B cell (primary cell): ENCODE measurements at regions not wholly inside any gene's neighbourhood (a gene's known extent, or its start where the extent isn't known, plus 50 kb on each side); places are given as distances from the start of the nearest gene placed in this dataset.

ENCODE experiments used
- ATAC-seq: fragments of 200-7000 bp; cut with Tn5 transposase; one replicate; pipeline ENCODE4 v1.10.0; 2021; ENCODE audit warnings: low read depth, mild to moderate bottlenecking, moderate number of reproducible peaks, moderate library complexity
- CTCF ChIA-PET: fragments of 350-600 bp; sonication (Branson Sonifier 250); formaldehyde crosslinking; loops from one replicate; lab custom pipeline; 2021; ENCODE audit warnings: antibody characterized with exemption, inconsistent platforms; lab: Charles Lee
- POLR2A ChIA-PET: fragments of 350-600 bp; sonication (Branson Sonifier 250); formaldehyde crosslinking; loops from one replicate; lab custom pipeline; 2021; ENCODE audit warnings: antibody characterized with exemption; lab: Charles Lee
- DNase-seq: peaks from one replicate; pipeline ENCODE4 v3.0.0; 2013
- H2AFZ ChIP-seq: 2 replicates; pipeline ENCODE4 v1.6.1; 2012; ENCODE audit warnings: mild to moderate bottlenecking, low read depth, low read length; ENCODE audit not compliant: insufficient read depth, poor library complexity, severe bottlenecking
- H3K27ac ChIP-seq, 2 donors: 1 replicate in 1 of 2; 2 replicates in 1 of 2; pipeline ENCODE4 v1.5.1; 2012 to 2013; ENCODE audit warnings: low read length in 2 of 2, mild to moderate bottlenecking in 2 of 2, moderate library complexity in 1 of 2
- H3K27me3 ChIP-seq, 4 experiments: fragments of 200-600 bp in 1 of 4; sonication (generic) in 1 of 4; replicated peaks in 1 of 4; 1 replicate in 2 of 4; 2 replicates in 2 of 4; pipeline versions ENCODE4 v1.6.1 to v1.7.0; 2013 to 2016; ENCODE audit warnings: low read length in 3 of 4, mild to moderate bottlenecking in 2 of 4, mixed read lengths in 1 of 4, moderate library complexity in 1 of 4; ENCODE audit not compliant: insufficient read depth in 4 of 4, control insufficient read depth in 3 of 4; ENCODE audit errors: control extremely low read depth in 1 of 4
- H3K36me3 ChIP-seq, 2 experiments: replicated peaks in 1 of 2; 1 replicate in 1 of 2; 2 replicates in 1 of 2; pipeline versions ENCODE4 v1.6.1 to v1.7.1; 2013; ENCODE audit warnings: low read length in 1 of 2; ENCODE audit not compliant: insufficient read depth in 2 of 2, control insufficient read depth in 1 of 2; ENCODE audit errors: control extremely low read depth in 1 of 2, extremely low read depth in 1 of 2
- H3K4me1 ChIP-seq, 2 donors: fragments of 200-600 bp in 1 of 2; sonication (generic) in 1 of 2; 1 replicate in 1 of 2; 2 replicates in 1 of 2; pipeline versions ENCODE4 v1.5.1 to v1.6.1; 2013 to 2017; ENCODE audit warnings: low read length in 2 of 2; ENCODE audit not compliant: control insufficient read depth in 2 of 2, insufficient read depth in 2 of 2
- H3K4me2 ChIP-seq: replicated peaks from 2 replicates; pipeline ENCODE3; 2012; ENCODE audit warnings: mild to moderate bottlenecking, low read depth, low read length; ENCODE audit not compliant: poor library complexity, severe bottlenecking
- H3K4me3 ChIP-seq, 5 experiments: fragments of 200-600 bp in 1 of 5; sonication (generic) in 1 of 5; 1 replicate in 3 of 5; 2 replicates in 2 of 5; pipeline versions ENCODE4 v1.5.1 to v1.7.0; 2011 to 2016; ENCODE audit warnings: low read length in 4 of 5, mild to moderate bottlenecking in 4 of 5, low read depth in 2 of 5, control low read depth in 1 of 5, moderate library complexity in 1 of 5; ENCODE audit not compliant: insufficient read depth in 1 of 5; ENCODE audit errors: control extremely low read depth in 1 of 5, extremely low read depth in 1 of 5
- H3K79me2 ChIP-seq: fragments of 200-600 bp; sonication (generic); one replicate; pipeline ENCODE4 v1.6.0; 2016; ENCODE audit warnings: low read length; ENCODE audit not compliant: control insufficient read depth, insufficient read depth
- H3K9ac ChIP-seq: fragments of 200-600 bp; sonication (generic); 2 replicates; pipeline ENCODE4 v1.6.1; 2017; ENCODE audit warnings: mild to moderate bottlenecking, low read length, moderate library complexity
- H3K9me3 ChIP-seq, 3 donors: one replicate each; pipeline versions ENCODE4 v1.6.1 to v1.7.1; 2013; ENCODE audit warnings: low read length in 2 of 3; ENCODE audit not compliant: control insufficient read depth in 2 of 3, insufficient read depth in 1 of 3; ENCODE audit errors: control extremely low read depth in 1 of 3
- H4K20me1 ChIP-seq: 2 replicates; pipeline ENCODE4 v1.6.0; 2012; ENCODE audit warnings: mild to moderate bottlenecking, low read length; ENCODE audit not compliant: insufficient read depth, control insufficient read depth, poor library complexity, severe bottlenecking
- H3K27ac Mint-ChIP-seq: one replicate; pipeline ENCODE4 v1.8.0; 2021; ENCODE audit warnings: mixed read lengths
- H3K27me3 Mint-ChIP-seq: one replicate; pipeline ENCODE4 v1.8.0; 2021; ENCODE audit warnings: mixed read lengths
- H3K4me1 Mint-ChIP-seq: one replicate; pipeline ENCODE4 v1.8.0; 2021; ENCODE audit warnings: mixed read lengths
- H3K4me3 Mint-ChIP-seq: one replicate; pipeline ENCODE4 v1.8.0; 2021; ENCODE audit warnings: mixed read lengths
- H3K9me3 Mint-ChIP-seq: one replicate; pipeline ENCODE4 v1.8.0; 2022; ENCODE audit warnings: mixed read lengths; ENCODE audit not compliant: insufficient read depth
- CTCF ChIP-seq: fragments of 200-600 bp; IDR thresholded peaks from one replicate; pipeline ENCODE4 v1.8.0; 2022; ENCODE audit warnings: antibody characterized with exemption, mild to moderate bottlenecking
- EZH2 ChIP-seq: IDR thresholded peaks from 2 replicates; pipeline ENCODE4 v1.6.1; 2012; ENCODE audit warnings: borderline replicate concordance, low read depth, mild to moderate bottlenecking, moderate library complexity, low read length; ENCODE audit not compliant: insufficient read depth, poor library complexity, severe bottlenecking
- WGBS: methylation state at CpG from one replicate; pipeline ENCODE4 v1.1.5; 2013; ENCODE audit warnings: missing lambda C conversion rate; ENCODE audit not compliant: insufficient coverage; 5-methylcytosine and 5-hydroxymethylcytosine counted together
- intact Hi-C: fragments of 100-400 bp; cut with micrococcal nuclease; formaldehyde crosslinking; loops from one replicate; pipeline ENCODE4 v1.10.0; 2022

- CTCF ChIA-PET, result no interaction called here
- TF ChIP-seq EZH2 (no peak), CTCF (no peak)
- Histone ChIP-seq H3K36me3 (no peaks in the 10 kb centered on the region), H3K4me2 (no peak overlapping the region), H3K9ac (no peak overlapping the region), H4K20me1 (no peaks in the 10 kb centered on the region), H3K9me3 (no peaks in the 10 kb centered on the region), H3K79me2 (no peaks in the 10 kb centered on the region), H3K27ac (no peak overlapping the region), H3K27me3 (peaks cover 0 to 8% (median 3%) of the 10 kb centered on the region in 4 experiments), H2AFZ (no peak overlapping the region), H3K4me3 (no peak overlapping the region), H3K4me1 (peaks cover 10 to 15% of the 10 kb centered on the region in 2 donors)
- Mint-ChIP-seq H3K4me1 (peaks cover 14% of the 10 kb centered on the region), H3K9me3 (no peaks in the 10 kb centered on the region), H3K4me3 (no peak overlapping the region), H3K27ac (no peak overlapping the region), H3K27me3 (peaks cover 30% of the 10 kb centered on the region)
- POLR2A ChIA-PET, result no interaction called here
- DNase-seq, result no peak
- WGBS, result 20% methylated on average over 6 of the region's 7 CpGs
- intact Hi-C loops, result no loop called here
- ATAC-seq, result no peak
Observed at GRCh38 chr9:71552480-71552879, 215.8 kb downstream of the CEMIP2 start.

GRCh38 chr9:71549023-71549422 lies 219.3 kb downstream of the CEMIP2 start:
- Histone ChIP-seq H3K9me3 (no peaks in the 10 kb centered on the region), H2AFZ (no peak overlapping the region), H3K9ac (no peak overlapping the region), H3K4me3 (no peak overlapping the region), H3K4me1 (peaks cover 19 to 23% of the 10 kb centered on the region in 2 donors), H3K4me2 (peak overlapping the region; percentile 30), H3K27me3 (peaks cover 0 to 6% (median 2%) of the 10 kb centered on the region in 4 experiments), H3K36me3 (no peaks in the 10 kb centered on the region), H3K79me2 (no peaks in the 10 kb centered on the region), H4K20me1 (no peaks in the 10 kb centered on the region), H3K27ac (no peak overlapping the region)
- ChIA-PET POLR2A (no interaction called here), CTCF (no interaction called here)
- H3K4me3 Mint-ChIP-seq, result peak overlapping the region; percentile 36
- peaks cover 24% of the 10 kb centered on the region for H3K27me3 Mint-ChIP-seq
- intact Hi-C loops, result no loop called here
- ATAC-seq (peak; percentile 67), DNase-seq (peak; percentile 69)
- no CpG with 5 or more reads among the region's 2 CpGs for WGBS
- no peak for TF ChIP-seq EZH2
- no peak for TF ChIP-seq CTCF
- no peaks in the 10 kb centered on the region for H3K9me3 Mint-ChIP-seq
- peaks cover 20% of the 10 kb centered on the region for H3K4me1 Mint-ChIP-seq
- peak overlapping the region; percentile 28 for H3K27ac Mint-ChIP-seq
